GM21528 (cell line): ENCODE measurements at regions not wholly inside any gene's neighbourhood (a gene's known extent, or its start where the extent isn't known, plus 50 kb on each side); places are given as distances from the start of the nearest gene placed in this dataset.

Experiments used
- ATAC-seq: cut with Tn5 transposase; IDR thresholded peaks from one replicate; pipeline ENCODE4 v1.9.1; 2021; ENCODE audit warnings: mild to moderate bottlenecking, moderate library complexity; ENCODE audit not compliant: unreplicated experiment, low FRiP score

GRCh38 chr7:116142850-116143249, 67.5 kb upstream of the TES start:
- ATAC-seq: no peak

- peak; percentile 54 for ATAC-seq
Measured at GRCh38 chr7:116145245-116145852, 65.0 kb upstream of the TES start.

- ATAC-seq: no peak
Measured at GRCh38 chr7:116148108-116148507, 62.2 kb upstream of the TES start.

GRCh38 chr7:116148626-116149025, 61.7 kb upstream of the TES start:
- no peak for ATAC-seq

- peak; percentile 96 for ATAC-seq
Measured at GRCh38 chr7:116150588-116150987, 59.8 kb upstream of the TES start.

- ATAC-seq: no peak
Measured at GRCh38 chr7:116152276-116152675, 58.1 kb upstream of the TES start.

GRCh38 chr7:116153050-116153449, 57.3 kb upstream of the TES start:
- no peak for ATAC-seq

GRCh38 chr7:116159711-116160110, 50.6 kb upstream of the TES start:
- ATAC-seq: no peak
